GM12891 (cell line): ENCODE measurements at regions not wholly inside any gene's neighbourhood (a gene's known extent, or its start where the extent isn't known, plus 50 kb on each side); places are given as distances from the start of the nearest gene placed in this dataset.

Source experiments
- DNase-seq: peaks from one replicate; pipeline ENCODE4 v3.0.0; 2011; ENCODE audit warnings: low spot score; ENCODE audit not compliant: insufficient read length
- FAIRE-seq: peaks from 2 replicates; lab custom pipeline; 2011; peaks lifted over from hg19 to GRCh38; lab: Jason Lieb, UNC
- PAX5 ChIP-seq: IDR thresholded peaks from 2 replicates; pipeline ENCODE4 v1.6.1; 2011; ENCODE audit warnings: low read length, moderate library complexity, mild to moderate bottlenecking; ENCODE audit not compliant: insufficient read depth, severe bottlenecking
- POLR2A ChIP-seq: IDR thresholded peaks from 2 replicates; pipeline ENCODE4 v1.6.1; 2011; ENCODE audit warnings: low read depth, low read length, control low read depth
- POLR2AphosphoS5 ChIP-seq: IDR thresholded peaks from 2 replicates; pipeline ENCODE4 v1.6.1; 2011; ENCODE audit warnings: low read depth, low read length, control low read depth
- POU2F2 ChIP-seq: IDR thresholded peaks from 2 replicates; pipeline ENCODE4 v1.6.1; 2011; ENCODE audit warnings: low read depth, mild to moderate bottlenecking, control low read depth, low read length, moderate library complexity
- SPI1 ChIP-seq: IDR thresholded peaks from 2 replicates; pipeline ENCODE4 v1.6.1; 2011; ENCODE audit warnings: low read depth, low read length, control low read depth
- TAF1 ChIP-seq: IDR thresholded peaks from 2 replicates; pipeline ENCODE4 v1.6.1; 2011; ENCODE audit warnings: low read depth, low read length, control low read depth

DNA sequence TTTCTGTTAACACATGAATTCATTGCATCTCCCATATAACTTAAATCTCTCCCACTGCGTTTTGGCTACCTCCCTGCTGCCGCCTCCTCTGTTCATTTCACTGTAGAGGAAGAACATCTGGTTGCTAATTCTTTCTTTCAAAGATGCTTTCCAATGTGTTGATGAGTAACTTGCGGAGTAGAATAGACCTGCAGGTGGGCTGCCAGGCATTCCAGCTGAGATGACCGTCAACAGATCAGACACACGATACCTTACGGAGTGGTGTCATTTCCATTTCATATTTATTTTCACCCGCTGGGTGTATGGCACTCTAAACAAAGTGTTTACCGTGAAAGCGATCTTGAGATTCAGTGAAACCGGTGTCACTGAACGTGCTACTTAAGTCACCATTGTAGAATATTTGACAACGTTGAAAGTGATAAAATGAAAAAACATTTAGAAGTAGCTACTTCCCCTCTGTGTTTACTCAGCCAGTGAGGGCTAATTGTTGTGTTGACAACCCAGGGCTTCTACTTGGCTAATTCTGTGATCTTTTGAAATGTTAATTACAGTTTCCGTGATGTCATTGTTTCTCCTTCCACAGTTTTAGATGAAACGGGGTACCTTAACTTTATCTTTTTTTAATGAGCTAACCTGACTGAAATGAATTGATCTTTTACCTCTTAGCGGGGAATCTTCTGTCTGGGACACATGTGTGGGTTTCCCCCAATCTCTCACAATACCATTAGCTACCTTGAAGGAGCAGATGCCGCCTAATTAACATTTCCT lies 228.5 kb upstream of the ARGLU1 start:
- FAIRE-seq, result no peak
- no peak for DNase-seq
- TF ChIP-seq TAF1, result no peak
- TF ChIP-seq POLR2A, result no peak
- TF ChIP-seq SPI1, result no peak

DNA sequence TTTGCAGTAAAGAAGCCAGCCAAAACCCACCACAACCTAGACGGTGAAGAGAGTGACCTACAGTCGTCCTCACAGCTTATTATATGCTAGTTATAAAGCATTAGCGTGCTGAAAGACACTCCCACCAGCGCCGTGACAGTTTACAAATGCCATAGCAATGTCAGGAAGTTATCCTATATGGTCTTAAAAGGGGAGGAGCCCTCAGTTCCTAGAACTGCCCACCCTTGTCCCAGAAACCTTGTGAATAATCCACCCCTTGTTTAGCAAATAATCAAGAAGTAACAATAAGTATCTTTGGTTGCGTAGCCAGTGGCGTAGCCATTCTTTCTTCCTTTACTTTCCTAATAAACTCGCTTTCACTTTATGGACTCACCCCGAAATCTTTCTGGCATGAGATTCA lies 227.9 kb upstream of the ARGLU1 start:
- TF ChIP-seq PAX5, result no peak
- no peak for TF ChIP-seq SPI1
- no peak for TF ChIP-seq TAF1
- TF ChIP-seq POLR2A, result no peak
- TF ChIP-seq POLR2AphosphoS5, result no peak
- no peak for TF ChIP-seq POU2F2
- DNase-seq (no peak), FAIRE-seq (no peak)

DNA sequence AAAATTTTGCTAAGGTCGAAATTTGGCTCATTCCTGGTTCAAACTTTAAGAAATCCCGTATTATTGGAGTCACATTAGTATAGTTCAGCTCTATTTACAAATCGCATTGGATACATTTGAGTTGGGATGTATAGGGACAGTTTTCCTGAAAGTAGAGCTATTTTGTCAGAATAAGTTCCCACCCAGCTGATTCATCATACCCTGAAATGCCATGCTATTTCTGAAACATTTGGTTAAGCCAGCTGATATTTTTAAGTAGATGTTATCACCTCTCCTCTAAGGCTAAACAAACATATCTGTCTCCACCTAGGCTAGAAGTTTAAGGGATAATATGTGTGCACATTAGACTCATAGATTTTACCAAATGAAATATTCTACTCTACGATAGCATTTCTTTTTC lies 226.2 kb upstream of the ARGLU1 start:
- DNase-seq (no peak), FAIRE-seq (no peak)
- TF ChIP-seq POLR2AphosphoS5 (no peak), TAF1 (no peak), POLR2A (no peak), POU2F2 (no peak), SPI1 (no peak)

DNA sequence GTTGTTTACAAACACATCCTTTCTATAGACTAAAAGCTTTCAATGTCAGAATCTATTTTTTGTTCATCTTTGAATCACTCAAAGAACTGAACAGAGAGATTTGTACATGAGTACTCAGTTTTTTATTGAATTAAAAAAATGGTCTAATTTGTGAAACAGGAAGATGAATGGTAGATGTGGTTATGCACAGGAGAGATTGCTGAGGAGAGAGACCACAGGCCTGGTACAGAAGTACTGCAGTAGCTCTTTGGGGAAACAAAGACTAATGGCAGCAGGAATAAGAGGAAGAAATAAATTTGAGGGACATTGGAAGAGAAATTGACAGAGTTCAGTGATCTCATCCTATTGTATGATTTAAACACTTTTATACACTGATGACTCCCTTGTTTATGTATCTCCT lies 222.0 kb upstream of the ARGLU1 start:
- no peak for FAIRE-seq
- TF ChIP-seq TAF1, result no peak
- no peak for TF ChIP-seq POLR2AphosphoS5
- TF ChIP-seq SPI1, result no peak
- TF ChIP-seq POU2F2, result no peak
- TF ChIP-seq PAX5, result no peak
- no peak for TF ChIP-seq POLR2A

DNA sequence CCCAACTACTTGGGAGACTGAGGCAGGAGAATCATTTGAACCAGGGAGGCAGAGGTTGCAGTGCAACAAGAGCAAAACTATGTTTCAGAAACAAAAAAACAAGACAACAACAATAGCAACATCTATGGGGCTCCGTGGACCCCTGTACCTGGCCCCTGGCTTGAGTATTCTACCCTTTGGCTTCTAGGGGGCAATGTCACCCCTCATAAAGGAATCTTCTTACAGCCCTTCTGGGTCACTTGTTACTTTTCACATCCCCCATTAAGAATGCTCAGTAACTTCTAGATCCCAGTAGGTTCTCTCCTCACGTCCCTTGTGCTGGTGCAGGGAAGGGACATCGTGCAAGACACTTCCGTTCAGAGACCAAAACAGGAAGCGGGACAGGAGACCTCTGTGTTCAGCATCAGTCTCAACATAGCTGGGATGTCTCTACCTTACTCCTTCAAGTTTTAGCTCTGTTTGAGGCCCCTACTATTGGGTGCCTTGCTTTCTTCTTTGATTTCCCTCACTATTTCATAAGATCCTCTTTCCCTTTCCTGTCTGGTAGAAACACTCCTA lies 218.1 kb upstream of the ARGLU1 start:
- TF ChIP-seq TAF1, result no peak
- TF ChIP-seq SPI1, result peak; percentile 18; the same call in 1 of the 2 replicates
- DNase-seq (no peak), FAIRE-seq (no peak)

More for the DNA sequence above, 222.0 kb upstream of the ARGLU1 start:
- DNase-seq, result no peak

DNA sequence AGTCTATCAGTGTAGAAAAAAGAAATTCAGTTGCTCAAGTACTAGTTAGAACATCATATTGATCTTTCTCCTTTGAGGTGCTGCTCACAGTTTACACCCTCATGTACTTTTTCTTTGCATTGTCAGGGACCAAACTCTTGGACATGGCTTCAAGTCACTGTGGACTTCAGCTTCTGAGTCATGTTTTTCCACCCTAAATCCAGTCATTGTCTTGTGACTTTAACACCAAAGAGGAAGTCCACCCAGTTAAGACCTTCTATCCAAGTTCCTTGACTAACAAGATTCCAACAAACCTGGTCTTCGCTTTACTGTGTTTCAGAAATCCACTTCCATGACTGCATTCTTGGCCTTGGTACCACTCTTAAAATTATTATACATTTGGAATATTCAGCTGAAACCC lies 206.7 kb upstream of the ARGLU1 start:
- no peak for DNase-seq
- no peak for TF ChIP-seq SPI1
- no peak for TF ChIP-seq POLR2A
- TF ChIP-seq TAF1, result no peak
- TF ChIP-seq POLR2AphosphoS5, result no peak
- no peak for TF ChIP-seq POU2F2
- no peak for TF ChIP-seq PAX5
- FAIRE-seq, result no peak

DNA sequence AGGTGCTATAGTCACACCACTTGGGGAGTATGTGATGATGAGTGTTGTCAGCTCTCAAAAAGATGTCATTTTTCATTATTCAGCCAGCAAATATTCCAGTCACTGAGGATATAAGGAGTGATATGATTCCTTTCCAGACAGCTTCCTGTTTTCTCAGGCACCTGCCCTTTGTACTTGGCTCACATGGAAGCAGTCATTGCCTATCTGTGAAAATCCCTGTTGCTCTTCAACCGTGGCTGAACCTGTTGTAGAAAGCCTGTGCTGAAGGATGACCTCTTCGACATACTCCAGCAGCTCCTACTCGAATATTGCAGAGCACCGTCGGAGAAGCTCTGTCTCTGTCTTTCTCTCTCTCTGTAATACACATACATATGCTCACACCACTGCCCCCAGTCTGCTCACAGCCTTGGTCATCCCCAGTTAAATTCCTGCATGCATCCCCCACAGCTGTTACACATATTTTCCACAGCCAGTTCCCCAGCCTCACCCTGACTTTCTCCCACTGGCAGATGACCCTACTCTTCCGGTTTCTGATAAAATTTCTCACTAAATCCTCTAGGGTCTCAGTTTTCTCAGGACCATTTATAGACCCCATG lies 204.2 kb upstream of the ARGLU1 start:
- FAIRE-seq, result no peak
- TF ChIP-seq POU2F2 (no peak), SPI1 (no peak), POLR2AphosphoS5 (no peak)
- DNase-seq, result no peak

DNA sequence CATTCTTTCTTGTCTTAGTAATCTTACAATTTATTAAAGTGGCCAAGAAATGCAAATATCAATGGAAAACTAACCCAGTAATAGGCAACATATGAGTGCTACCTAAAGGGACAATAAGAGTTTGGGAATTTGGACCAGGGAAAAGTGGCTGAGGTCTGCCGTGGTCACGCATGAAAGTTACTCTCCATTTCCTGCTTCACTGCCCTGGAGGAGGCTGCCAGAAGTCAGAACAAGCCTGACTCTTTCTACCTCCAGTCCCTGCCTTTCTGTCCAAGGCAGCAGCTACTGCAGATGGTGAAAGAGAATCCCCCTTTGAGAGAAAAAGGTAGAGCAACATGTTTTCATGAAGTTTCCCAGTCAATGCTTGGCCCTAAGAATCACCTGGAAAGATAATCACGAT lies 201.1 kb upstream of the ARGLU1 start:
- TF ChIP-seq SPI1, result no peak
- no peak for TF ChIP-seq POU2F2
- no peak for TF ChIP-seq POLR2A
- no peak for TF ChIP-seq TAF1
- TF ChIP-seq POLR2AphosphoS5, result no peak
- TF ChIP-seq PAX5, result no peak

DNA sequence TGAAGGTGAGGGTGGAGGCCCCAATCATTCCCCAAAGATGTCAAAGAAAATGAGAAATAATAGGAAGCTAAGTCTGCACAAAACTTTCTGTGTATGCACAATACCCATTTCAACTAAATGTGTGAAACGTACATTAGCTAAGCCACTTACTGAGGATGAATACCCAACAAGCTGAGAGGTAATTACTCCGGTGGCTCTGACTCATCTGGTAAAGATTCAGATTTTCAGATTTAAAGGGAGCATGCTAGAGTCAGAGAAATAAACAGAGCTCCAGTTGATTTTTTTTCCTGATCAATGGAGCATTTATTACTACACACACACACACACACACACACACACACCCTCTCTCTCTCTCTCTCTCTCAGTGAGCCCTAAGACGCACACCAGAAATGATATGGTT lies 194.8 kb upstream of the ARGLU1 start:
- FAIRE-seq, result no peak
- TF ChIP-seq TAF1, result no peak
- no peak for TF ChIP-seq SPI1
- no peak for TF ChIP-seq POU2F2
- TF ChIP-seq POLR2A, result no peak
- no peak for TF ChIP-seq POLR2AphosphoS5
- TF ChIP-seq PAX5, result no peak
- DNase-seq, result no peak

More for the DNA sequence above, 201.1 kb upstream of the ARGLU1 start:
- no peak for DNase-seq
- FAIRE-seq, result no peak

DNA sequence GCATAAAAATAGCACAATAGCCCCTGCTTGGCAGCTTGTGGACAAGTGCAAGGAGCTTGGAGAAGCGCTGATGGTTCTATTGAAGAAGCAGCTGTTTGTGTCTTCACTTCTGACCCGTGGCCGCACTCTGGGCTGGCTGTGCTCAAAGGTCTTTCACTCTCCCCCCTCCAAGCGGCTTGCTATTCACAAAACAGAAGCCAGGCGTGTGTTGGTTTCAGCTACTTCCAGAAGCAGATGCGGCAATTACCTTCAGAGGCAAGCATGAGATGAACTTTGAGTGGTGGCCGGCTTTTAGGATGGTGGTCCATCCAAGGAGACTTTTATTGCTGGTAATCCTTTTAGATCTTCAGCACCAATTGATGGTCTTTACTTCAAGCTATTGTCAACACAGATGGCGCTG lies 188.5 kb upstream of the ARGLU1 start:
- no peak for FAIRE-seq
- no peak for DNase-seq
- TF ChIP-seq POLR2A (no peak), TAF1 (no peak), POLR2AphosphoS5 (no peak), POU2F2 (no peak), PAX5 (no peak), SPI1 (no peak)
